SK-N-SH (cell line): ENCODE measurements at regions not wholly inside any gene's neighbourhood (a gene's known extent, or its start where the extent isn't known, plus 50 kb on each side); places are given as distances from the start of the nearest gene placed in this dataset.

Experiments used
- CTCF ChIA-PET: fragments of 300-600, 350-600 bp; formaldehyde crosslinking; extraction: SDS; loops from one replicate; lab custom pipeline; 2021; lab: Yijun Ruan, JAX
- POLR2A ChIA-PET: fragments of 350-600 bp; sonication (Branson Sonifier 250); formaldehyde crosslinking; extraction: SDS; loops from one replicate; lab custom pipeline; 2020; ENCODE audit warnings: antibody characterized with exemption, inconsistent platforms; lab: Yijun Ruan, JAX
- DNase-seq: peaks from one replicate; pipeline ENCODE4 v3.0.0; 2012
- H2AFZ ChIP-seq: fragments of 200-600 bp; sonication (generic); 2 replicates; pipeline ENCODE4 v1.8.1; 2016; ENCODE audit warnings: antibody characterized with exemption, mild to moderate bottlenecking, low read depth
- H3F3A ChIP-seq: fragments of 200-600 bp; sonication (generic); replicated peaks from 2 replicates; pipeline ENCODE3; 2016; ENCODE audit warnings: antibody characterized with exemption, mild to moderate bottlenecking; ENCODE audit not compliant: insufficient read depth
- H3K27ac ChIP-seq, 2 experiments: fragments of 200-500 bp in 1 of 2; fragments of 200-600 bp in 1 of 2; sonication (Bioruptor generic) in 1 of 2; sonication (generic), shearing (Covaris generic) in 1 of 2; 2 replicates each; pipeline versions ENCODE4 v1.5.1 to v1.6.1; 2014 to 2016; ENCODE audit warnings: low read depth in 2 of 2, inconsistent platforms in 1 of 2, low read length in 1 of 2, mild to moderate bottlenecking in 1 of 2, mixed read lengths in 1 of 2
- H3K27me3 ChIP-seq: fragments of 200-600 bp; sonication (generic), shearing (Covaris generic); 2 replicates; pipeline ENCODE4 v1.6.1; 2016; ENCODE audit warnings: mixed run types; ENCODE audit not compliant: insufficient read depth
- H3K36me3 ChIP-seq, 2 experiments: fragments of 200-500 bp in 1 of 2; fragments of 200-600 bp in 1 of 2; sonication (Bioruptor generic) in 1 of 2; sonication (generic) in 1 of 2; replicated peaks in 1 of 2; 2 replicates each; pipeline versions ENCODE3 to v1.5.1; 2014 to 2016; ENCODE audit warnings: low read length in 1 of 2, mild to moderate bottlenecking in 1 of 2; ENCODE audit not compliant: insufficient read depth in 2 of 2, control insufficient read depth in 1 of 2
- H3K4me1 ChIP-seq, 2 experiments: fragments of 200-500 bp in 1 of 2; fragments of 200-600 bp in 1 of 2; sonication (Bioruptor generic) in 1 of 2; sonication (generic), shearing (Covaris generic) in 1 of 2; 2 replicates each; pipeline versions ENCODE4 v1.5.1 to v1.6.1; 2014 to 2016; ENCODE audit warnings: low read depth in 1 of 2, low read length in 1 of 2, mixed run types in 1 of 2; ENCODE audit not compliant: insufficient read depth in 2 of 2, control insufficient read depth in 1 of 2
- H3K4me2 ChIP-seq: fragments of 200-600 bp; sonication (generic), shearing (Covaris generic); 2 replicates; pipeline ENCODE4 v1.6.1; 2017; ENCODE audit warnings: mixed run types
- H3K4me3 ChIP-seq, 2 experiments: fragments of 200-500 bp in 1 of 2; fragments of 200-600 bp in 1 of 2; sonication (Bioruptor generic) in 1 of 2; sonication (generic), shearing (Covaris generic) in 1 of 2; 2 replicates each; pipeline versions ENCODE4 v1.5.1 to v1.8.1; 2014 to 2016; ENCODE audit warnings: low read depth in 2 of 2, inconsistent platforms in 1 of 2, low read length in 1 of 2, mild to moderate bottlenecking in 1 of 2, mixed read lengths in 1 of 2, moderate library complexity in 1 of 2
- H3K79me2 ChIP-seq: fragments of 200-600 bp; sonication (generic); 2 replicates; pipeline ENCODE4 v1.8.1; 2017; ENCODE audit warnings: mild to moderate bottlenecking; ENCODE audit not compliant: insufficient read depth
- H3K9ac ChIP-seq: fragments of 200-600 bp; sonication (generic); 2 replicates; pipeline ENCODE4 v1.6.1; 2017; ENCODE audit warnings: mixed run types
- H3K9me2 ChIP-seq: fragments of 200-600 bp; sonication (generic); 2 replicates; pipeline ENCODE4 v1.6.1; 2017; ENCODE audit warnings: mixed run types
- H3K9me3 ChIP-seq: fragments of 200-600 bp; sonication (generic); 2 replicates; pipeline ENCODE4 v1.6.1; 2017; ENCODE audit warnings: mixed run types, mild to moderate bottlenecking, moderate library complexity
- H4K20me1 ChIP-seq: fragments of 200-600 bp; sonication (generic); 2 replicates; pipeline ENCODE4 v1.6.1; 2017; ENCODE audit warnings: mild to moderate bottlenecking, mixed run types; ENCODE audit not compliant: insufficient read depth
- CHD2 ChIP-seq: fragments of 150-350 bp; IDR thresholded peaks from 2 replicates; pipeline ENCODE4 v1.6.1; 2018; ENCODE audit warnings: low read length; ENCODE audit not compliant: partially characterized antibody
- ELF1 ChIP-seq: IDR thresholded peaks from 2 replicates; pipeline ENCODE4 v1.4.0; 2012
- EP300 ChIP-seq, 2 experiments: IDR thresholded peaks; 2 replicates each; pipeline versions ENCODE4 v1.4.0 to v1.6.1; 2012; ENCODE audit warnings: borderline replicate concordance in 1 of 2, low read depth in 1 of 2, low read length in 1 of 2
- EZH2phosphoT487 ChIP-seq: fragments of 200-600 bp; sonication (generic); IDR thresholded peaks from 2 replicates; pipeline ENCODE4 v1.6.1; 2017; ENCODE audit warnings: low read depth, mixed run types, mild to moderate bottlenecking, antibody characterized with exemption, moderate library complexity, borderline replicate concordance
- FOXJ3 ChIP-seq: sonication (generic); formaldehyde crosslinking; IDR thresholded peaks from 2 replicates; pipeline ENCODE4 v1.5.1; 2020; ENCODE audit warnings: mild to moderate bottlenecking, missing genetic modification reagents
- FOXM1 ChIP-seq: IDR thresholded peaks from 2 replicates; pipeline ENCODE4 v1.4.0; 2012; ENCODE audit warnings: low read depth, mild to moderate bottlenecking
- JUND ChIP-seq: IDR thresholded peaks from 2 replicates; pipeline ENCODE4 v1.4.0; 2012
- MEF2A ChIP-seq: IDR thresholded peaks from 2 replicates; pipeline ENCODE4 v1.4.0; 2012; ENCODE audit warnings: low read depth, borderline replicate concordance
- MXI1 ChIP-seq: IDR thresholded peaks from 2 replicates; pipeline ENCODE4 v1.6.1; 2012; ENCODE audit warnings: mild to moderate bottlenecking, low read depth, low read length, improper control_type of control experiment
- NFIC ChIP-seq: IDR thresholded peaks from 2 replicates; pipeline ENCODE4 v1.4.0; 2012; ENCODE audit warnings: borderline replicate concordance
- RAD21 ChIP-seq: IDR thresholded peaks from 2 replicates; pipeline ENCODE4 v1.6.1; 2012; ENCODE audit warnings: mild to moderate bottlenecking, low read length
- REST ChIP-seq: IDR thresholded peaks from 2 replicates; pipeline ENCODE4 v1.6.1; 2012; ENCODE audit warnings: mild to moderate bottlenecking, low read depth, low read length, moderate library complexity
- TAF1 ChIP-seq: IDR thresholded peaks from 2 replicates; pipeline ENCODE4 v1.6.1; 2012; ENCODE audit warnings: low read depth, mild to moderate bottlenecking, low read length, moderate library complexity, borderline replicate concordance
- WGBS: methylation state at CpG from one replicate; pipeline ENCODE4 v1.1.6; 2017; ENCODE audit warnings: low lambda C conversion rate; 5-methylcytosine and 5-hydroxymethylcytosine counted together
- TF ChIP-seq, protein P1 (sequence below): fragments of 150-350 bp; IDR thresholded peaks from 2 replicates; pipeline ENCODE4 v1.6.1; 2016; ENCODE audit warnings: mild to moderate bottlenecking, low read depth, low read length
- TF ChIP-seq, protein P2 (sequence below): IDR thresholded peaks from 2 replicates; pipeline ENCODE4 v1.4.0; 2012; ENCODE audit warnings: low read depth, borderline replicate concordance
- TF ChIP-seq, protein P3 (sequence below): IDR thresholded peaks from 2 replicates; pipeline ENCODE4 v1.4.0; 2012; ENCODE audit warnings: low read depth, borderline replicate concordance
- TF ChIP-seq, protein P4 (sequence below): fragments of 200-600 bp; sonication (generic); IDR thresholded peaks from 2 replicates; pipeline ENCODE4 v1.6.1; 2017; ENCODE audit warnings: antibody characterized with exemption, mild to moderate bottlenecking, moderate library complexity

- ChIA-PET CTCF (interaction anchor here (1.1 to 1.7 kb wide), 2 partner anchors 9 to 236 kb away, joined by 3 read pairs; no protein-coding TSS in a partner anchor), POLR2A (no interaction called here)
- H3K27me3 ChIP-seq, result peaks cover 16% of the 10 kb centered on the region; the same call in 1 of the 2 replicates
- H3K4me3 ChIP-seq, result no peak overlapping the region
- H3K9me3 ChIP-seq, result no peaks in the 10 kb centered on the region
- H4K20me1 ChIP-seq, result no peaks in the 10 kb centered on the region
- no peak overlapping the region for H2AFZ ChIP-seq
- 52% methylated on average over 9 of the region's 9 CpGs for WGBS
- DNase-seq, result no peak
- no peaks in the 10 kb centered on the region for H3K9me2 ChIP-seq
- no peaks in the 10 kb centered on the region for H3K79me2 ChIP-seq
- TF ChIP-seq, protein P1, sequence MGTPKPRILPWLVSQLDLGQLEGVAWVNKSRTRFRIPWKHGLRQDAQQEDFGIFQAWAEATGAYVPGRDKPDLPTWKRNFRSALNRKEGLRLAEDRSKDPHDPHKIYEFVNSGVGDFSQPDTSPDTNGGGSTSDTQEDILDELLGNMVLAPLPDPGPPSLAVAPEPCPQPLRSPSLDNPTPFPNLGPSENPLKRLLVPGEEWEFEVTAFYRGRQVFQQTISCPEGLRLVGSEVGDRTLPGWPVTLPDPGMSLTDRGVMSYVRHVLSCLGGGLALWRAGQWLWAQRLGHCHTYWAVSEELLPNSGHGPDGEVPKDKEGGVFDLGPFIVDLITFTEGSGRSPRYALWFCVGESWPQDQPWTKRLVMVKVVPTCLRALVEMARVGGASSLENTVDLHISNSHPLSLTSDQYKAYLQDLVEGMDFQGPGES, result no peak
- TF ChIP-seq FOXJ3 (CRISPR knock-in tag) (no peak), TAF1 (no peak), ELF1 (no peak), JUND (no peak)
- TF ChIP-seq, protein P2, sequence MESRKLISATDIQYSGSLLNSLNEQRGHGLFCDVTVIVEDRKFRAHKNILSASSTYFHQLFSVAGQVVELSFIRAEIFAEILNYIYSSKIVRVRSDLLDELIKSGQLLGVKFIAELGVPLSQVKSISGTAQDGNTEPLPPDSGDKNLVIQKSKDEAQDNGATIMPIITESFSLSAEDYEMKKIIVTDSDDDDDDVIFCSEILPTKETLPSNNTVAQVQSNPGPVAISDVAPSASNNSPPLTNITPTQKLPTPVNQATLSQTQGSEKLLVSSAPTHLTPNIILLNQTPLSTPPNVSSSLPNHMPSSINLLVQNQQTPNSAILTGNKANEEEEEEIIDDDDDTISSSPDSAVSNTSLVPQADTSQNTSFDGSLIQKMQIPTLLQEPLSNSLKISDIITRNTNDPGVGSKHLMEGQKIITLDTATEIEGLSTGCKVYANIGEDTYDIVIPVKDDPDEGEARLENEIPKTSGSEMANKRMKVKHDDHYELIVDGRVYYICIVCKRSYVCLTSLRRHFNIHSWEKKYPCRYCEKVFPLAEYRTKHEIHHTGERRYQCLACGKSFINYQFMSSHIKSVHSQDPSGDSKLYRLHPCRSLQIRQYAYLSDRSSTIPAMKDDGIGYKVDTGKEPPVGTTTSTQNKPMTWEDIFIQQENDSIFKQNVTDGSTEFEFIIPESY, result no peak
- TF ChIP-seq, protein P3, sequence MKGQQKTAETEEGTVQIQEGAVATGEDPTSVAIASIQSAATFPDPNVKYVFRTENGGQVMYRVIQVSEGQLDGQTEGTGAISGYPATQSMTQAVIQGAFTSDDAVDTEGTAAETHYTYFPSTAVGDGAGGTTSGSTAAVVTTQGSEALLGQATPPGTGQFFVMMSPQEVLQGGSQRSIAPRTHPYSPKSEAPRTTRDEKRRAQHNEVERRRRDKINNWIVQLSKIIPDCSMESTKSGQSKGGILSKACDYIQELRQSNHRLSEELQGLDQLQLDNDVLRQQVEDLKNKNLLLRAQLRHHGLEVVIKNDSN, result no peak
- H3K27ac ChIP-seq, result no peak overlapping the region
- H3K36me3 ChIP-seq, result no peaks in the 10 kb centered on the region
- H3K4me2 ChIP-seq, result no peak overlapping the region
- no peaks in the 10 kb centered on the region for H3F3A ChIP-seq
- no peak overlapping the region for H3K9ac ChIP-seq
- H3K4me1 ChIP-seq, result no peaks in the 10 kb centered on the region
Observed at GRCh38 chr2:235358981-235359471, 134.8 kb upstream of the AGAP1 start.

GRCh38 chr2:235360446-235360845, 133.4 kb upstream of the AGAP1 start:
- Histone ChIP-seq H4K20me1 (no peaks in the 10 kb centered on the region), H3K36me3 (no peaks in the 10 kb centered on the region), H3K9me2 (no peaks in the 10 kb centered on the region), H3K9ac (no peak overlapping the region), H3K4me2 (no peak overlapping the region), H3F3A (no peaks in the 10 kb centered on the region), H3K27me3 (peaks cover 11% of the 10 kb centered on the region; the same call in 1 of the 2 replicates), H3K4me1 (no peaks in the 10 kb centered on the region), H2AFZ (no peak overlapping the region), H3K4me3 (no peak overlapping the region), H3K79me2 (no peaks in the 10 kb centered on the region), H3K9me3 (no peaks in the 10 kb centered on the region), H3K27ac (no peak overlapping the region)
- no peak for DNase-seq
- ChIA-PET CTCF (no interaction called here), POLR2A (no interaction called here)
- WGBS, result 67% methylated on average over 4 of the region's 4 CpGs
- TF ChIP-seq, protein P4, sequence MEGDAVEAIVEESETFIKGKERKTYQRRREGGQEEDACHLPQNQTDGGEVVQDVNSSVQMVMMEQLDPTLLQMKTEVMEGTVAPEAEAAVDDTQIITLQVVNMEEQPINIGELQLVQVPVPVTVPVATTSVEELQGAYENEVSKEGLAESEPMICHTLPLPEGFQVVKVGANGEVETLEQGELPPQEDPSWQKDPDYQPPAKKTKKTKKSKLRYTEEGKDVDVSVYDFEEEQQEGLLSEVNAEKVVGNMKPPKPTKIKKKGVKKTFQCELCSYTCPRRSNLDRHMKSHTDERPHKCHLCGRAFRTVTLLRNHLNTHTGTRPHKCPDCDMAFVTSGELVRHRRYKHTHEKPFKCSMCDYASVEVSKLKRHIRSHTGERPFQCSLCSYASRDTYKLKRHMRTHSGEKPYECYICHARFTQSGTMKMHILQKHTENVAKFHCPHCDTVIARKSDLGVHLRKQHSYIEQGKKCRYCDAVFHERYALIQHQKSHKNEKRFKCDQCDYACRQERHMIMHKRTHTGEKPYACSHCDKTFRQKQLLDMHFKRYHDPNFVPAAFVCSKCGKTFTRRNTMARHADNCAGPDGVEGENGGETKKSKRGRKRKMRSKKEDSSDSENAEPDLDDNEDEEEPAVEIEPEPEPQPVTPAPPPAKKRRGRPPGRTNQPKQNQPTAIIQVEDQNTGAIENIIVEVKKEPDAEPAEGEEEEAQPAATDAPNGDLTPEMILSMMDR, result no peak
- no peak for TF ChIP-seq CHD2
- TF ChIP-seq MXI1, result no peak
- TF ChIP-seq RAD21, result no peak
- TF ChIP-seq MEF2A, result no peak
- TF ChIP-seq EZH2phosphoT487, result no peak
- TF ChIP-seq EP300 (IDR thresholded peaks at IDR 0.05; ENCODE audit: borderline replicate concordance in 1 of 2, low read depth in 1 of 2, low read length in 1 of 2), result no peak
- TF ChIP-seq REST, result no peak
- TF ChIP-seq, protein P3, result no peak
- TF ChIP-seq FOXM1, result no peak
- TF ChIP-seq NFIC, result no peak
